ENCODE measurements at regions not wholly inside any gene's neighbourhood (a gene's known extent, or its start where the extent isn't known, plus 50 kb on each side); places are given as distances from the start of the nearest gene placed in this dataset.

DNA sequence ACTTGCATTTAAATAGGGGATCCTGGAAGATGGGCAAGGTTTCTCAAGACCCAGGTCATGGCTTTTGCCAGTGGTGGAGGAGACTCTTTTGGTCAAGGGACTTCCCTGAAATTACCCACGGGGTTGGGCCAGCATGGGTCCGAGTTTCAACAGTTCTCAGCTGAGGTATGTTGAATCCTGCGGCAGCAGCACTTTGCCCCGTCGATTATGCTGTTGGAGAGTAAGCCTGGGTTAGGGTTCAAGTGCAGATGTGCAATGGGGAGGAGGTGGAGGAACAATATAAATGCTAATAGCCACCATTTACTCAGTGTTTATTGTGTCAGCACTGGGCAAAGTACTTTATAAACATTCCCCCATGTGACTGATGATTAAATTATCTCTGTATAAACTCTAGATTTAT is 96.0 kb upstream of the GATA6 start:
- no peak for DNase-seq (ENCODE audit: low spot score)

DNA sequence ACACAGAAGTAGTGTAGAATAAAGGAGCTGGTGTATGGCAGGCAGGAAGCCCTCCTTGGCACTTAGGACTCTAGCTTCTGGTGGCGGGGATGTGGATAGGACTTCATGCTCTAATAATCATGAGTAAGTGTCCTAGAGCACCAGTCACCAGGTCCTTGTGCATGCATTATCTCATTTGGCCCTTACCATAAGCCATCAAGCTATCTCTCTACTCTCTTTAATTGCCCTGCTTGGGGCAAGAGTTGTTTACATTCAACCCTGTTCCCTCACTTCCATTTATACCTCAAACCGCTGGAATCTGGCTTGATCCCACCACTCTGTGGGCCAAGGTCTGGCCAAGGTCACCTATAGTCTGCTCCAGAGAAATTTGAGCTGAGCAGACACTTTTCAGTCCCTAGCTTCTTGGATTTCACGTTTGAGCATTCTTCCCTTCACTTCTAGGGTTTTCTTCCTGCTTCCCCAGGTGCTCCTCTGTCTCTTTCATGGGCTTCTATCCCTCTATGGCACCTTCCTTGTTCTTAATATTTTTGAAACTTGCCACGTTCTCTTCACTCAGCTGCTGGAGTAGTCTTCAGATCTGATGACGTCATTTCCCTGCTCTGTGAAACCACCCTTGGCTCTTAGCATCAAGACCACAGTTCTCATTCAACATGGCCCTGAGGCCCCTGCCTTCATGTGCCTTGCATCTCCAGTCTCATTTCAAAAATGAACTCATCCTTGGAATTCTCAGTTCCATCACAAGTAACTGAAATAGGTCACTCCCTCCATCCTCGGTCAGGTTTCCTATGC is 94.9 kb upstream of the GATA6 start:
- no peak for DNase-seq (ENCODE audit: low spot score)

DNA sequence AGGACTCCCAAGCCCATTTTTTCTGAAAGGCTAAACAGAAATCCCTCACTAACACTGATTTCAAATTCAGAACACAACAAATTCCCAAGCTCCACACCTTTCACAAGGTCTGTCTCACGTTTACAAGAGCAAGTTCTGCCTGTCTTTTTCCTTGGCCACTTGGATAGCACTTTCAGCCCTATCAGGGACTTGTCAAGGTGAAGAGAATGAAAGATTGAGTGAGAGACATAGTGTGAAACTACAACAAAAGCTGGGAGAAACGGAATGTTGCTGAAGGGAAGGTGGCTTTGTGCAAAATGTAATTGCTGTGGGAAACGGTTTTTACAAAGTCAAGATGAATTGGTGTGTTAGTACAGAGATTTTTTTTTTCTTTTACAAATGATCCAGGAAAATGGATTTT is 89.4 kb upstream of the GATA6 start:
- no peak for DNase-seq (ENCODE audit: low spot score)

DNA sequence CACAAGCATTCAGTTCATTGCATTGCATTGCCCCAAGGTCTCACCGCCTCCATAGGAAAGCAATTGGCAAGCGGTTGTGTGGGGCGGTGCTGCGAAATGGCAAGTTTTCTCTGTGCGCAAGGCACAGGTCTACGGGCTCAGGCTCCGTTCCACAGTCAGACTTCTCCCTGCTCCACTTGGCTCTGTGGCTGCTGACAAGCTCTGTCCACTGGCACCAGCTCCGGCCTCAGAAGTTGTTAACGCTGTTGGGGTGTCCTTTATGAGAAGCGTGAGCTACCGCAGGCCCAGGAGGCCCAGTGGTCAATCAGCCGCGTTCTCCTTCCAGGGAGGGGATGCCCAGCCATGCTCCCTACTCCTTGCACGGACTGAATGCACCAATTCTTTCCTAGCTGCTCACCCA is 87.0 kb upstream of the GATA6 start:
- DNase-seq (ENCODE audit: low spot score), result no peak

DNA sequence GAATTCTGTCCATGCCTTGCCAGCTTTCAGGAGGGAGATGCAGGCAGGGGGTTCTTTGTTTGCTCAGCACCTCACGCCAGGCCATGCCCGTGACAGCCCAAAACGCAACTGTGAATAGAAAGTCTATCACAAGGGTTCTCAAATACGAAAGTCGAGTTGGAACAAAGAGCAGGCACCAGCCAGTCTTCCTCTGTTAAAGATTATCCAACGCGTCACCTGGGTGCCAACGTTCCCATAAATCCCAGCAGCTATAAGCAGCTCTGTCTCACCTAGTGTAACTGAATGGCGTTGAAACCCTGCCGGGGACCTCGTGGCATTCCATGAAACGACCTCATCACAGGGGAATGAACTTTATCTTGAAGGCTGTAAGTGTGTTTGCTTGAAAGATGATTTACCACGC is 84.8 kb upstream of the GATA6 start:
- DNase-seq (ENCODE audit: low spot score), result no peak

DNA sequence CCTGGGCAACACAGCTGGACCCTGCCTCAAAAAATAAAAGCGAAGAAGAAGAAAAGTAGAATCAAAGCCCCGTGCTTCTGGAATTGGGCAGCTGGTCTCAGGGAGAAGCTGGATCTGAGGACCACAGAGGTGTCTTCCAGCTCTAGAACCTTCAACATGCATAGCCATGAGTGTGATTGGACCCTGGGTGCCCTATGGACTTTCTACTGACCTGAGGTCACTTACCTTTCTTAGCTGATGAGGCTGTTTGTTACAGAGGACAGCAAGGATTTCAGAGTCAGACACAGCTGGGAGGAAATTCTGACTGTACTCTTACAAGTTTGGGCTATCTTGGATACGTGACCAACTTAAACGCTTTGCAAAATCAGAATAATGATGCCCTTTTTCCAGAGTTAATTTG is 82.4 kb upstream of the GATA6 start:
- DNase-seq (ENCODE audit: low spot score), result no peak

DNA sequence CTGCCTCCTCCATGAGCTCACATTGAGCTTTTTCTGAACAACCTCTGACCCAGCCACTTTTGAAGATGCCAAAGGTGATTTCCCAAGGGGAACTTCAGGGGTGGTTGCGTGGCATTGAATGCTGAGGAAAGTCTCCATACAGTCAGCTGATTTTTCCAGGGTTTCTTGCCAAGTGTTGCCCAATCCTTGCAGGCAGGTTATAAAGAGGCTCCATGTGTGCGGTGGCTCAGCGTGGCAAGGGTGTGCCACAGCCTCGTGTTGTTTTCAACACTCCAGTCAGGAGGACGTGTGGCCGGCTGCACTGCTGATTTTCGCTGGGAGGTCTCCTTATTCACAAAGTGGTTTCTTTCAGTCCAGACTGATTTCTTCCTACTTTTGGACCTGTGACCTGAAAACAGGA is 81.4 kb upstream of the GATA6 start:
- DNase-seq (ENCODE audit: low spot score), result no peak

DNA sequence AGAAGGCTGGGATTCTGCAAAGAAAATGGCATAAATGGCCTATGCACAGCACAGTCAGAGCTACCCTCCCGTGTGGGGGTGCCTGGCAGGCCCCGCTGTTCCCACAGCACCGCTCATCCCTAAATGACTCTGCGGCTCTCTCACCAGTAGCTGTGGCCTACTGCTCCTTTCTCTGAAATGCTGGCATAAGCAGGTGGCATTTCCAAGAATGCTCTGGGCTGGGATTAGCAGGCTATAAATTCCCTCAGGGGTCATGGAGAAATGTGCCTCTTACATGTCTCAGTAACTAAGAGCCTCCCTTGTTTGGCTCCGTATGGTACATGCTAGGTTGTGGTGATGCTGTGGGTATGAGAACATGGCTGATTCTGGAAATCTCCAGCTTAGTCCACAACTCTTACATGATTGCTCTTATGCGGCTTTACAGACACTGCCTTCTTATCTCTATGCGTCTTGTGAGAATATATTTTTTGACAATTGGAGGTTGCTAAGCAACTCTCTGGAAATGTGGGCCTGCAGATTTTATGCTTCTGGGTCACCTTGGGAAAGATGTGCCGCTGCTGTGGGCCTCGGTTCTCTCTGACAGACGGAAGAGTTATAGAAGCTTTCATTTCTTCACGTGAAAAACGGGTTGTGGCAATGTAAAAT is 80.3 kb upstream of the GATA6 start:
- no peak for DNase-seq (ENCODE audit: low spot score)

DNA sequence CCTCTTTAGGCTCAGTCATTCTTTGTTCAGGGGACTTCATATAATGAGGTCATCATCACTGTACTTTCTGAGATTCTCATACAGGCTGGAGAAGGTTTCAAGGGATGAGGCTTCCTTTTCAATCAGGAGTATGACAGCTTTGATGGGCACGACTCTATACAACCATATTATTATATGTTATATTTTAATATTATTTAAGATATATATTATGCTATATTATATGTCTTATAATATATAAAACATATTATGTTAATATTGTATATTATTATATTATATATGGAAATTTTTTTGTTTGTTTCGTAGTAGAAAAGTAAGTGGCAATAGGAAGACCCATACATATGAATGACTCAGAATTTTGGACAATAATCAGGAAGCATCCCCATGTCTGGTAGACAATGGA is 78.0 kb upstream of the GATA6 start:
- DNase-seq (ENCODE audit: low spot score), result no peak

DNA sequence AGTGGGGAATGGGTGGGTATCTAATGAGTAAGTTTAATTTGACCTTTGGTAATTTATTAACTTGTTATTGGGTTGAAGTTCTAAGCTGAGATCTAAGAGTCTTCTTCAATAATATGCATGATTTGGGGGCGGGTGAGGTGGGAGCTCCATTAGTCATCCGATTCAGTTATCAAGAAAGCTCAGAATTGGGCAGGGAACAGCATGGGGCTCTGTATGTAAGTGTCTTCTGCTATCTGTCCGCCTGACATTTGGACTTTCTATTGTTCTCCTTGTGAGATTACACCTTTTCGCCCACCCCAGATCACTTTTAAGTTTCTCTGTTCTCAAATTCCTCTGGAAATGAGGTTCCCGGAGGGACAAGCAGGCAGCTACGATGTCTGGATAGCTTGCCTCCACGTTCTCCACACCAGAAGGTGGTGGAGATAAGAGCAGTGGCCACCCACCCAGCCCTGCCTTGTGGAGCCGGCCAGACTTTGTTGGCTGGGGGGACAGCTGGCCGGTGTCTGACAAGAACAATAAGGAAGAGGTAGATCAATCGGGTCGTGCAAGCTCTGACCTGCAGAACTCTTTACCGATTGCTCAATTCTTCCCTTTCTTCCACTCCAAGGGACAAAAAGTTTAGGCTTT is 75.5 kb upstream of the GATA6 start:
- no peak for DNase-seq (ENCODE audit: low spot score)

DNA sequence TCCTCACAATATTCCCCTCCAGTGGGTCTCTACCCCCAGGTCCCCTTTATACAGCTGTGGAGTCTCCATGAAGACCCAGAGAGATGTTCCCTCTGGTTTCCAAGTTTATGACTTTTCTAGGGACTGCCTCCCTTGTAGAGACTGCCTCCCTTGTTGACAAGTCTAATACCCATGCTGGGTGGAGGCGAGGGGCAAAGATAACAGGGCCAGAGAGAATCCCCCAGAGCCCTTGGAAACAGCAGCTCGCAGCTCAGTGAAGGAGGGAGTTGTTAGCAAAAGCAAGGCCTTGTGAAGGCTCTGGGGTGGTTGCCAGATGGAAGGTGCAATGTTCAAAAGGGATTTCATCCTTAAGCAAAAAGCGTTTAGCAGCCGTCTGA is 75.0 kb upstream of the GATA6 start:
- no peak for DNase-seq (ENCODE audit: low spot score)

DNA sequence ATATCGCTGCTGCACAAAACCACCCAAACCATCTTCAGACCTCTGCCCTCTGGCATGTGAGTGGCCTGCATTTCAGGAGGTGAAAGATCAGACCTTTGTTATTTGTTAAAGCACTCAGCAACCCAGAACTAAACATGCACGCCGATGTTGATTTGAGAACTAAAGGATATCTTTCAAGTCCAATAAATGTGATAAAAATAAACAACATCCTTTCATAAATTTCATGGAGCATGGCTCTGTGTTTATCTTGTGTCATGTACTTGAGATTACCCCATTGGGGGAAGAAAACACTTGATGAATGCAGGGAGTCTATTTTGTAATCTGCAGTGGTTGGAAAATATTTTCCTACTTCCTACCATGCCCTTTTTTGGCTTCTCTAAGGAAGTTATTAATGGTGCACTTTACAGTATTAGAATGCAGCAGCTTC is 70.8 kb upstream of the GATA6 start:
- no peak for DNase-seq (ENCODE audit: low spot score)

DNA sequence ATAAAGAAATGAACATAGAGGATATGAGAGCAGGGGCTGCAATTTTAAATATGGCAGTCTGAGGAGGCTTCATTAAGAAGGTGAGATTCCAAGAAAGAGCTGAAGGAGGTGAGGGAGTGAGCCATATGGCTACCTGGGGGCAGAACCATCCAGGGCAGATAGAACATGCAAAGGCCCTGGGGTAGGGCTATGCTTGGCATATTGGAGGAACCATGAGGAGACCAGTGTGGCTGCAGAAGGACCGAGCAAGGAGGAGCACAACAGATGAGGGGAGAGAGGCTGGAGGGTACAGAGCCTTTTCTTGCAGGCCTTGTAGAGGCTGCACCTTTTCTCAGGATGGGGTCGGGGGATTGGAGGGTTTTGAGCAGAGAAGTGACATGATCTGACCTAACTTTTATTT is 69.5 kb upstream of the GATA6 start:
- no peak for DNase-seq (ENCODE audit: low spot score)

DNA sequence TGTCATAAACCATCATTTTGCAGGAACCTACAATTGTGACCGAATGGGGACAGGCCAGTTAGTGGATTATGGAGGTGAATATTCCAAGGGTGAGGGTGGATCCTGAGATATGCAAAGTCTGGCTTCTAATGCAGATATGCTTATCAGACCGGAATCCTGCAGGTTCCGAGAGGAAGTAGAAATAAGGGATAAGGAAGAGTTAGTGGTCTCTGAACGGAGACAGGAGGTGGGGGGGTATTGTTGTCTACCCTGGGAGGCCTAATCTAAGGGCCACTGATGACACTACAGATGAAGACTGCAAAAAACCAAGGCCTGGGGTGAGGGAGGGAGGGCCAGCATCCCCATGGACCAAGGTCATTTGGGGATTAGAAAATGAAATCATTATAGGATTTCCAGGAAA is 67.7 kb upstream of the GATA6 start:
- DNase-seq (ENCODE audit: low spot score), result no peak

DNA sequence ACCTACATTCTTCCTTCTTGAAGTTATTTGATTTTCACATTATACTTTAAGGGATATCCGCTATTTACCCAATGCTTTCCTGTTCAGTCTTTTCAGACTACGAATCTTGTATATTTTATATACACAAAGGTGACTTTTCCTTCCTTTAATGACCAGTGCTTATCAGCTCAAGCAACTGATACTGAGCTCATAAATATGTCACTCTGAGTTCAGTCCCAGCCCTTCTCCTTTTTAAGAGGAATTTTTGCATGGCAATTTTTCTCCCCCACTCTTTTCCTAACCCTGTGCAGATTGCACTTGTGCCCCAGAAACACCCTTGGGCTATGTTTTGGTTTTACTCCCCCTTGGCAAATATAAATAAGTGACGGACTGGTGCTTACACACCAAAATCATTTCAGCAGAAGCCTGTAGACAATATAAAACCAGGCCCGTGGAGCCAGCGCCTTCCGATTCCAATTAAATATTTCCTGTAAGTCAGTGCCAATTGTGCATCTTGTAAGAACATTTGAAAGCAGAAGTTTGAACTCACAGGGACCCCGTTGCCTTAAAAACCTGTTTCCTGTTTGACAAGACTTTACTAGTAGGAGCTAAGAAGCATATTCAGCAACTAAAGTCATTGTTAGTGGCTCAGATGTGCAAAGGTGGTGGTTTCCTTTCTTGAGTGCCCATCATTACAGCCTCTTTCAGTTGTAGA is 66.3 kb upstream of the GATA6 start:
- DNase-seq (ENCODE audit: low spot score), result no peak

DNA sequence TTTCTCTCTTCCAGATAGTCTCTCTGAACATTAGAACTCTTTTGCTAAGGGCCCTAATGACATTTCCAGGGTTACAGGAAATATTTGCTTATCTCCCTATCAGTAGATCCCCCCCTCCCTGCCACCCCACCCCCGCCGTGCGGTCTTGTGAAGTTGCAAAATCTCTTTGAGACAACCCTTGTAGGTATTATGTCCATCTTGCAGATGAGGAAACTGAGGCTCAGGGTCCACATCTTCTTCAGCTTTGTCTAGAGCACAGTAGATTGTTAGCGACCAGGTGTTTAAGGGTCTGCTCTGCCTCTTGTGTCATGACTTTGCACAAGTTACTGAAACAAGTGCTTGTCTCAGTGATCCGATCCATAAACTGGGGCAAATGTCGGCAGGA is 65.8 kb upstream of the GATA6 start:
- DNase-seq (ENCODE audit: low spot score), result no peak

DNA sequence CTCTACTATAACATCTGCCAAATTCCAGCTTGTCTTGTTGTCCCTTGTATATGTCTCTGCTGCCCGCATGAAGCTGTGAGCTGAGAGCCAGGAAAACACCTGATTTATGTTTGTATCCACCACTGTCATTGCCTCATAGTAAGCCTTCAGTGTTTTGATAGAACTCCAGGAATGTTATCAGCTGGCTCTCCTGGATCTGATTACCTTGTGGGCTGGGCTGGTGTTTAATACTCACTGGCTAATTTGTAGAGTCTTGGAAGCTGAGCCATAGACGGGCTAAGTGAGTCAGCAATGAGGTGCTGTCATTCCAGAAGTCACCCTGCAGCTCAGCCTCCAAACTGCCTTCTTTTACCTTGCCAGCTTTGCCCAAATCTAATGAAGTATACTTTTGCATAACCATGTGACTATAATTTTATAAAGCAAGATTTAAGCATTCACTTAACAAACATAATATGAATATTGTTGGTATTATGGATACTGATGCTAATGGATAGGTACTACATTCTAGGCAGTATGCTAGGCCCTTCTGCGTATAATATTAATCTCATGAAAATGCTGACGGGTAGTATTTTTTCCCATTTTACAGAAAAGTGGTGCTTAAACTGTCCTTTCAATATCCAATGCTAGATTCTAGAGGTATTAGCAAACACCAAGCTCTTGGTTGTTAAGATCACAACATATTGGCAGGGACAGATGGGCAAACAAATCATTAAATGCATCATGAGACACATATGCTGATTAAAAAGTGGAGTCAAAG is 62.7 kb upstream of the GATA6 start:
- DNase-seq (ENCODE audit: low spot score), result no peak

DNA sequence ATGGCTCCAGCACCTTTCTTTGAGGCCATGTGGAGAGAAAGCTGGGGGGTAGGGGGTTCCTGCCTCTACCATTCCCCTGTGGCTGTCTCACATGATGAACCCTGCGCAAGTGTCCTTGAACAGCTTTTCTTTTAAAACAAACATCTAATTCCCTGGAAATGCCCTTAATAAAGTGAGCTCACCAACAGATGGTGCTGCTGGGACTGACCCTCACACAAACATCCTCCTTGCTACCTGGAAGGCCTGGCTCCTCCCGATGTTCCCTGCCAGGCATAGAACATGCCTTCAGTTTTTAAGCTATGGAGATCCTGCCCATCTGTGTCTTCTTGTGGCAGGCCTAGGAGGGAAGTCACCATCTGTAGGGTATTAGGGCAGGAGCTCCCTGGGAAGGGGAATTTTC is 60.7 kb upstream of the GATA6 start:
- DNase-seq (ENCODE audit: low spot score), result no peak

DNA sequence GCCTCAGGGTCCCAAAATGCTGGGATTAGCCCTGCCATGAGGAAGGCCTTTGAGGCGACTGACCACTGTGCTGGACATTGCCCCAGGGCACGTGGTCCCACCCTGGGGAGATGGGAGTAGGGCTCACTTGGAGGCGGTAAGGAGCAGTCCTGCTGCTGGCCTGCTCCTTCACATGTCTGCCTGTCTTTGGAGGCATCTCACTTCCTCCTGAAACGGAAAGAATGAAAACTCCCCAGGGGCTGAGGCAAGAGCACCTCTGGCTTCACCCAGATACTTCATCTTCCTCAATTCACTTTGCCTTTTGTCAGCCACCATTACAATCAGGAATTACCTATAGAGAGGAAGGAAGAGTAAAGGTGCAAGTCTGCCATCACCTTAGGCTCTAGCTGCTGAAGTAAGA is 59.9 kb upstream of the GATA6 start:
- DNase-seq (ENCODE audit: low spot score), result no peak

DNA sequence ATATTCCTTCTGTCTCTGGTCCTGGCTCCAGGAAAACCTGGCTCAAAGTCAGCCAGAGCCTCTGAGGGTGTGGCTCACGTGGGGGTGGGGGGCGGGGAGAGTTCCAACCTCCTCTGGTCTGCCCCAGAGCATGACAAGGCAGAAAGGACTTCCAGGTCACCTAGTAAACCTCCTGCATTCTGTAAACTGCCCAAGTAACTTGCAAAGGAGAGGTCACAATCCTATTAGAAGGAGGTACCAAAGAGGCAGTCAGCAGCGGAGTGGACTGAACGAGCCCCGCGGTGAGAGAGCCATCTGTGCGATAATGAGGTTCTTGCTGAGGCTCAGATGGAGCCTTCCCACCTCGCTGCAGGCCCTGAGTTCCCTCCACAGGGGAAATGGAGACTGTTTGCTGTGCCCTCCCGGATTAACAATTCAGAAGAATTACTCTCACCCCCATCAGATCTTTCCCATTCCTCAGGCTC is 58.9 kb upstream of the GATA6 start:
- DNase-seq (ENCODE audit: low spot score), result no peak

DNA sequence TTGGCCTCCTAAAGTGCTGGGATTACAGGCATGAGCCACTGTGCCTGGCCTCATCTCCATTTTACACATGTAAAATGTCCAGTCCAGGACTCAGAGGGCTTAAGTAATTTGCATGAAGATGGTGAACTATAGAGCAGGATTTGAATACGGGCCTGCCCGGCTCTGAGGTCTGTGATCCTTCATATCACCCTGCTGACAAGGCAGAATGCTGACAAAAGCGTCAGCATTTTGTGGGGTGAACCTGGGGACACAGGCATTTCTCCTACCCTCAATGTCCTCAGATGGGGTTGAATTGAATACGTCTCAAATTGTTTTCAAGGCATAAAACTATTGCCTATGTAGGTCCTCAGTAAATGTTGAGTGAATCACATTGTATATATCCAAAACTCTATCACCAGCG is 57.2 kb upstream of the GATA6 start:
- no peak for DNase-seq (ENCODE audit: low spot score)

DNA sequence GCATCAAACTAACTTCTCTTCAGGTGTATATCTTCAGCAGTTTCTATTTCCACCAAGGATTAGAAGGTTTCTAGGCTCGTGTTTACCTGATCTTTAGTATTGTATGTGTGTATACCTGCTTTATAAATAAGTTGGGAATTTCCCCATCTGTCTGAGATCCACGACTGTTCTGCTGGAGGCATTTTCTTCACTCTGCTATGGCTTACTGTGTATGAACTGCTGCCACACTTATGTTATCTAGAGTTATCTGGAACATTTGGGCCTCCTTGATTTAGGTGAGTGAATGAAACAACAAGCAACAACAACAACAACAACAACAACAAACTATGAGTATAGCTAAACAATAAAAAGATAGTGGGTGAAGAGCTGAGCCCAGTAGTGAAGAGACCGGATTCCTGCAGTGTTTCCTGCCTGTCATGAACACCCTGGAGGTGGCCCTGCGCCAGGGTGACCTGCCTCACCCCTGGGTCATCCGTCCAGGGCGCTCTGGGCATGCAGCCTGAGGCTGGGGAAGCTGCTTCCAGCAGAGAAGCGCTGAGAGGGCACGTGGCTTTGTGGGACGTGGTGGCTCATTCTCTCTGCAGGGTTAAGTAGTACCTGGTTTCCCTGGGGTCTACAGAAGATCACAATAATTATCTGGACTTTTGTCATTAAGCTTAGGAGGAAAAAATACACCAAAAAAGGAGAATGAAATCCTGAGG is 56.1 kb upstream of the GATA6 start:
- DNase-seq (ENCODE audit: low spot score), result no peak
